ENCODE measurements at regions not wholly inside any gene's neighbourhood (a gene's known extent, or its start where the extent isn't known, plus 50 kb on each side); places are given as distances from the start of the nearest gene placed in this dataset.
"Not testable (repeated sequence)": the region's sequence is repeated elsewhere in the genome, so short reads cannot be mapped to it uniquely, and the experiment has no call there.

- TF ChIP-seq POLR2A, CTCF (IDR thresholded peaks at IDR 0.05): not testable (repeated sequence)
Measured at GRCh38 chr7:76941809-76942765, 90.1 kb downstream of the SPDYE17 start.

Data from right lobe of liver (tissue), 4 donors.